ENCODE measurements at regions not wholly inside any gene's neighbourhood (a gene's known extent, or its start where the extent isn't known, plus 50 kb on each side); places are given as distances from the start of the nearest gene placed in this dataset.

- no peaks in the 10 kb centered on the region for H3K27me3 ChIP-seq (ENCODE audit: insufficient read depth in 3 of 3, low read length in 2 of 3)
- no peaks in the 10 kb centered on the region for H3K9me3 ChIP-seq
- no peak overlapping the region for H3K4me3 ChIP-seq
- no peak overlapping the region for H3K27ac ChIP-seq
- intact Hi-C loops (cut with DNase I) = no loop called here
- WGBS, 3 donors = 82 to 92% (median 87%) methylated on average over 8 of the region's 8 CpGs
- H3K36me3 ChIP-seq (ENCODE audit: insufficient read depth in 1 of 2, low read depth in 1 of 2) = no peaks in the 10 kb centered on the region
- TF ChIP-seq CTCF (IDR thresholded peaks at IDR 0.05) = no peak
- DNase-seq (no peak), ATAC-seq (no peak)
- no peaks in the 10 kb centered on the region for H3K4me1 ChIP-seq
Measured at GRCh38 chr7:27377988-27378387, 135.4 kb downstream of the EVX1 start.

- WGBS, 3 donors = 92 to 97% (median 95%) methylated on average over 4 of the region's 4 CpGs
- H3K27me3 ChIP-seq (ENCODE audit: insufficient read depth in 3 of 3, low read length in 2 of 3) = peaks cover 0 to under 1% (median 0%) of the 10 kb centered on the region in 3 donors
- intact Hi-C loops (cut with DNase I) = no loop called here
- H3K27ac ChIP-seq = no peak overlapping the region
- H3K9me3 ChIP-seq = no peaks in the 10 kb centered on the region
- H3K36me3 ChIP-seq (ENCODE audit: insufficient read depth in 1 of 2, low read depth in 1 of 2) = no peaks in the 10 kb centered on the region
- no peak overlapping the region for H3K4me3 ChIP-seq
- no peaks in the 10 kb centered on the region for H3K4me1 ChIP-seq
- ATAC-seq (no peak), DNase-seq (no peak)
- TF ChIP-seq CTCF (IDR thresholded peaks at IDR 0.05) = no peak
Measured at GRCh38 chr7:27382307-27382706, 139.7 kb downstream of the EVX1 start.

- DNase-seq = no peak
- 55 to 60% (median 56%) methylated on average over 6 of the region's 6 CpGs for WGBS, 3 donors
- Histone ChIP-seq H3K4me3 (no peak overlapping the region), H3K4me1 (no peaks in the 10 kb centered on the region), H3K9me3 (no peaks in the 10 kb centered on the region), H3K27me3 (ENCODE audit: insufficient read depth in 3 of 3, low read length in 2 of 3) (peaks cover 0 to 7% (median 0%) of the 10 kb centered on the region in 3 donors), H3K27ac (no peak overlapping the region), H3K36me3 (ENCODE audit: insufficient read depth in 1 of 2, low read depth in 1 of 2) (no peaks in the 10 kb centered on the region)
- intact Hi-C loops (cut with DNase I) = no loop called here
- no peak for TF ChIP-seq CTCF (IDR thresholded peaks at IDR 0.05)
- no peak for ATAC-seq
Measured at GRCh38 chr7:27386581-27386980, 144.0 kb downstream of the EVX1 start.

- Histone ChIP-seq H3K9me3 (no peaks in the 10 kb centered on the region), H3K36me3 (ENCODE audit: insufficient read depth in 1 of 2, low read depth in 1 of 2) (no peaks in the 10 kb centered on the region), H3K4me1 (no peaks in the 10 kb centered on the region), H3K27me3 (ENCODE audit: insufficient read depth in 3 of 3, low read length in 2 of 3) (peaks cover 0 to 7% (median 0%) of the 10 kb centered on the region in 3 donors), H3K27ac (no peak overlapping the region), H3K4me3 (no peak overlapping the region)
- no peak for TF ChIP-seq CTCF (IDR thresholded peaks at IDR 0.05)
- intact Hi-C loops (cut with DNase I) = no loop called here
- 72 to 77% (median 75%) methylated on average over 4 of the region's 4 CpGs for WGBS, 3 donors
- no peak for DNase-seq
- no peak for ATAC-seq
Measured at GRCh38 chr7:27387864-27388263, 145.3 kb downstream of the EVX1 start.

GRCh38 chr7:27388561-27388960, 146.0 kb downstream of the EVX1 start:
- intact Hi-C loops (cut with DNase I) = no loop called here
- Histone ChIP-seq H3K4me1 (no peaks in the 10 kb centered on the region), H3K27ac (no peak overlapping the region), H3K36me3 (ENCODE audit: insufficient read depth in 1 of 2, low read depth in 1 of 2) (no peaks in the 10 kb centered on the region), H3K27me3 (ENCODE audit: insufficient read depth in 3 of 3, low read length in 2 of 3) (peaks cover 0 to 7% (median 0%) of the 10 kb centered on the region in 3 donors), H3K4me3 (no peak overlapping the region), H3K9me3 (no peaks in the 10 kb centered on the region)
- no peak for DNase-seq
- ATAC-seq = no peak
- WGBS, 3 donors = 79 to 84% (median 82%) methylated on average over 7 of the region's 7 CpGs
- TF ChIP-seq CTCF (IDR thresholded peaks at IDR 0.05) = no peak

All from psoas muscle (tissue), 7 donors.